NCI-H345 treated with DMSO at 0.1 percent for 48 hours (cell line): ENCODE measurements at regions not wholly inside any gene's neighbourhood (a gene's known extent, or its start where the extent isn't known, plus 50 kb on each side); places are given as distances from the start of the nearest gene placed in this dataset.

Experiments
- DNase-seq: peaks from one replicate; lab custom pipeline; 2025; ENCODE audit not compliant: unreplicated experiment; lab: John Stamatoyannopoulos, UW

GRCh38 chrX:20437683-20438082 is 171.0 kb upstream of the RPS6KA3 start:
- DNase-seq: no peak

GRCh38 chrX:20435913-20436312 is 169.2 kb upstream of the RPS6KA3 start:
- no peak for DNase-seq

GRCh38 chrX:20434986-20435385 is 168.3 kb upstream of the RPS6KA3 start:
- DNase-seq: no peak

DNA sequence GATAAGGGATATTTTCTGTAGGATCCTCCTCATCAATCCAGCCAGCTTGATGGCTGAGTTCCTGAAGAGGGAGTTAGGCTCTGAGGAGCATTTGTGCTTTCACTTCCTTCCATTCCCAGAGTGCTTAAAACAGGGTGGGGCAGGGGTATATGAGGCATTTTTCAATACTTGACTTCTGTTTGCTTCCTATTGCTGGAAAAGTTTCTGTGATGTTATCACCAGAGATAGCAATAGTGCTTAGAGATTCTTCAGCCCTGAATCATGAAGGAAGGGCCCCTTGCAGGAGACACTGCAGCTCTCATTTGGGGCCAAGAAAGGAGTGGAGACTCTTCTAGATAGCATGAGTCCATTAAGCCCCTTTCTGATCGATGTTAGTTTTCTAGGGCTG is 166.7 kb upstream of the RPS6KA3 start:
- DNase-seq: no peak

DNA sequence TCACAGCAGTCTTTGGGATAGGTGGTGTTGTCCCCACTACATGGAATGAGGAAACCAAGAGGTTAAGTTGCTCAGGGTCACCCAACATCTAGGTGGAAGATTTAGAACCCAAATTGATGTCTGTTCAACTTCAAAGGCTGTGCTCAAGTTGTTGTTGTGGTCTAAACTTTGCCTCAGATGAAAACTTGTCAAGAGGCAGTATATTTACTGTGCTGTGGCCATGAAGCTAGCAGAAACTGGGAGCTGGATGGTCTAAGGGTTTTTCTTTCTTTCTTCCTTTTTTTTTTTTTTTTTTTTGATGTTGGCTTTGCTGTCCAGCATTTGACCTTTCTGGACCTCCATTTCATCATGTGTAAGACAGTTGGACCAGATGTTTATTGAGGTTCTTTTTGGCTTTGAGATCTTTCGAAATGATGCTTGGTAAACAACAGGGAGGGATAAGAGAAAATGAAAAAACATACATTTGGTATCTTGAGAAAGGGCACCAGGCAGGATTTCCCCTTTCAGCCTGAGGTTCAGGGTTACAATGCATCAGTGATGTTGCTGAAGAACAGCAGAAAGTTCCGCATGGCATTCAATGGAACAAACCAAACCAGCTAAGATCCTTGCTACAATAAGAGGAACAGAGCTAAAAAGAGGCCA is 166.2 kb upstream of the RPS6KA3 start:
- no peak for DNase-seq

DNA sequence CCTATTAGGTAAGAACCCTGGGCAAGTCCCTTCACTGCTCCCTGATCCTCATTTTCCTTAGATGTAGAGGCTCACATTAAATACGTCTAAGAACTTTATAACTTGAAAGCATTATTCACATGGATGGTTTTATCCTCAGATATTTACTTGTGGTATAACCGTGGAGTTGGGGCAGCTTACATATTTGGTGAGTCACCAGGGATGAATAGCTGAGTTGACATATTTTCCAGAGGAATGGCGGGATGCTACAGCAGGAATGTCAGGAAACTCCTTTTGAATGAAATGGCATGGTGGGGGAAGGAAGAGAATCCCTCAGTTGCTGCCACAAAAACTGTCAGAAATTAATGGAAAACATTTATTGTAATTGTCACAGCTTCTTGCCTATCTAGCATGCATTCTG is 165.3 kb upstream of the RPS6KA3 start:
- DNase-seq: no peak

- DNase-seq: no peak
These were observed 164.8 kb upstream of the RPS6KA3 start for GRCh38 chrX:20431486-20431885.

GRCh38 chrX:20427173-20427770 is 160.6 kb upstream of the RPS6KA3 start:
- DNase-seq: no peak

DNA sequence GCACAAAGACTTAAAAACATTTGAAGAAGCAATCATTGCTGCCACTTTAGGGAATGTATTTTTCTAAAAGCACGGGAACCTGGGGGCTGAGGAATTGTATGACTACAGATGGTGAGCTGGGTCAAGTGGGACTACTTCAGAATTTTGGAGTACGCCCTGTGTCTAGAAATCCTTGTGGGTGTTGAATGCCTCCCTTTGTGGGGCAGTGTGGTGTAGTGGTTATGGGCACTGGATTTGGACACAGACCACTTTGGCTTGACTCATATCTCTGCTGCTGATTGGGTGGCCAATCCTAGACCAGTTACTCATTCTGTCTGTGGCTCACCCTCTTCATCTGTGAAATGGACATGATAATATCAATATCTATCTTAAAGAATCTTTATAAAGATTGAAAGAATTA is 155.0 kb upstream of the RPS6KA3 start:
- DNase-seq: no peak

GRCh38 chrX:20421275-20421674 is 154.6 kb upstream of the RPS6KA3 start:
- no peak for DNase-seq

GRCh38 chrX:20420058-20420457 is 153.3 kb upstream of the RPS6KA3 start:
- no peak for DNase-seq

- no peak for DNase-seq
These were observed 151.9 kb upstream of the RPS6KA3 start for GRCh38 chrX:20418379-20419150.

GRCh38 chrX:20414762-20415445 is 148.2 kb upstream of the RPS6KA3 start:
- no peak for DNase-seq

GRCh38 chrX:20414066-20414465 is 147.4 kb upstream of the RPS6KA3 start:
- DNase-seq: no peak

- no peak for DNase-seq
These were observed 146.3 kb upstream of the RPS6KA3 start for GRCh38 chrX:20412871-20413486.

DNA sequence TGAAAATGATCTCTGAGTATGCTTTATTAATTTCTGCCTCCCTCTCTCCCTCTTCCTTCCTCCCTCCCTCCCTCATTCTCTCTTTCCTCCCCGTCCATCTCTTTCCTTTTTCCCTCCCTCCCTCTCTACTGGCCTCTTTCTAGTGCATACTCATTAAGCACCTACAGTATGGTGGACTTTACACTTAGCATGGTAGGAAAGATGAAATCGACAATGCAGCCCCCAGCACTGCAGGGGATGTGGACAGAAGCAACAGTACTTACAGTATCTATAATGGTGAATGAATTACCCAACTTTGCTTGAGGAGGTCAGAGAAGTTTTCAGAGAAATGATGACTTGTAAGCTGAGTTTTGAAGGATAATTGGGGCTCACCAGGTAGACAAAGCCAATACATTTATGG is 143.8 kb upstream of the RPS6KA3 start:
- no peak for DNase-seq

DNA sequence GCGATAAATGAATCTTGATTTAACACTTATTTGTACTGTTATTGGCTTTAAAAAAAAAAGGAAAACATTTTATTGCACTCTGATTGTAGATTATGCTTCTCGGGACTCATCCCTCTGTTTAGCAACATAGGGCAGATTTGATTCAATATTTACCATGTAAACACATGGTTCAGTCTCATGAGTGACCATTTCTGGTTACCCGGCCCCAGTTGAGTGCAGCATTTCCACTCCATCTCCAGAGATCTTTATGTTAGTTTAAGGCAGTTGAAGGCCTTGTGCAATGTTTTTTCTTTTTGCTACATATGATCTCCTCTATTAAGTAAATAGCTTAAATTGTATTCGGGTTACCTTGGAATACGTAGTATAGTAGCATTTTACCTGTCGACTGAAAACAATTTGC is 143.3 kb upstream of the RPS6KA3 start:
- no peak for DNase-seq

DNA sequence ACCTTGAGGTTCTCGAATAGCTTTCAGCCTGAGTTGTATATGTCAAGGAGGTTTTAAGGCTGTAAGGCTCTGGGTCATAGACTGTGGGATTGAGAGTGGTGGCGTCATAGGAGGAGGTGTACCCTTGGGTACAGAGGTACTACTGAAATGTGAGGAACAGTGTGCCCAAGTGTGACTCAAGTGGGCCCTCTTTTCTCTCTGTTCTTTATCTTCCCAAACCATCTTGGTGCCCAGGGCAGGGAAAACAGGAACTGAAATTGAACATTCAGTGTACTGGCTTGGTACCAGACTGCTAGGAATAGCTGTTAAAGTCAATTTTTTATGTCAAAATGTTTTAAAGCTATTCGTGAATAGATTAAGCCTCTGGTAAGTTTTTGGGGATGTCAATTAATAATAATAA is 136.2 kb upstream of the RPS6KA3 start:
- DNase-seq: no peak

DNA sequence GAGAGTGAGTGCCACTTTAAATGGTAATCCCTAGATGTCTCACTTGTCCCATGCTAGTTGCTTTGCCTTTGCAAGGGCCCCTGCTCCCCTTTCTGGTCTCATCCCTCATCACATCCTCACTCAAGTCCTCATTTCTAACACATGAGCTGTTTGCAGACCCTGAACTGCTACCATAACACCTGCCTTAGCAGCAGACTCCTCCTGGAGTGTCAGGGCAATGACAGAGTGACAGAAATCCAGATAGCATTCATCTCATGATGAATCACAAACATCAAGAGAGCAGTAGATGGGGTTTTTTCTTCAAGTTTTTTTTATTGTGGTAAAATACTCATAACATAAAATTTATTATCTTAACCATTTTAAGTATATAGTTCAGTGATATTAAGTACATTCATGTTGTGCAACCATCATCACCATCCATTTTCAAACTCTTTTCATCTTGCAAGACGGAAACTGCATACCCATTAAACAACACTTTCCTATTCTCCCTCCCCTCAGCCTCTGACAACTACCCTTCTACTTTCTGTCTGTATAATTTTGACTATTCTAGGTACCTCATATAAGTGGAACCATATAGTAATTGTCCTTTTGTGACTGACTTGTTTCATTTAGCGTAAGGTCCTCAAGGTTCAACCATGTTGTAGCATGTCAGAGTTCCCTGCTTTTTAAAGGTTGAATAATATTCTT is 133.2 kb upstream of the RPS6KA3 start:
- DNase-seq: no peak

DNA sequence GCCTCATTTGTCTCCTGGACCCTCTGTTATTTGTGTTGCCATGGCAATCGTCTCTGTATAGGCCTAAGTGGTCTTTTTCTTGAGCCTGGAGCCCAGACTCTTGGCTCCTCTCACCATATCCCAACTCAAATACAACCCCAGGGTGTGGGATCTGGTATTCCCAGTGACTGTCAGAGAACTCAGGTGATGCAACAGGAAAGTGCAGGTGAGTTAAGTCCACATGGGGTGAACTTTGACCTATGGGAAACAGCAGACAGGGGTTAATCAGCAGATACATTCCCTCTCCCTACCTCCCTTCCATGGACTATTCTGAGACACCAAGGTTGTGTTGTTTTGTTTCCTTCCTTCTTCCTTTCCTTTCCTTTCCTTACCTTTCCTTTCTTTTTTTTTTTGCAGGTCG is 130.9 kb upstream of the RPS6KA3 start:
- DNase-seq: no peak

DNA sequence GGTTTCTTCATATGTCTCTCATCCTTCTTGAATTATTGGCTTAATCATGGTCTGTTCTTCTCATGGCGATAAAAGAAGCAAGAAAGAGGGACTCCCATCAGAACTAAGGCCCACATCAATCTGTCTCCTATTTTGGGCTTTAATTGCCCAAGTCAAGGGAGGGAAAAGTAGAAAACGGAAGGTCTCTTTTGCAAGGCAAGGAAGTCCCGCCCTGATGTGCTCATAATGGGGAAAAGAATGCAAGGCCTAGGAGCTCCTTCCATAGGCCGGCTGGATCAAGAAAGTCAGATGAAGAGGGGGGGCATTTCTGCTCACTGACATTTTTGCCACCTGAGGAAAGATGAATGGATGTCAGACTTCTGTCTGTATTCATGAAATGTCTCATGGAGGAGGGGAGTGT is 127.7 kb upstream of the RPS6KA3 start:
- DNase-seq: no peak
